ENCODE measurements at regions not wholly inside any gene's neighbourhood (a gene's known extent, or its start where the extent isn't known, plus 50 kb on each side); places are given as distances from the start of the nearest gene placed in this dataset.

- TF ChIP-seq POLR2A (IDR thresholded peaks at IDR 0.05) (no peak), CTCF (IDR thresholded peaks at IDR 0.05) (no peak)
Measured at GRCh38 chr2:59339121-59339836, 1098.2 kb upstream of the FANCL start.
